IgD-negative memory B cell (primary cell): ENCODE measurements at regions not wholly inside any gene's neighbourhood (a gene's known extent, or its start where the extent isn't known, plus 50 kb on each side); places are given as distances from the start of the nearest gene placed in this dataset.

Experiments
- H3K27ac Mint-ChIP-seq, 3 donors: one replicate each; pipeline ENCODE4 v1.8.0; 2020 to 2022; ENCODE audit warnings: mild to moderate bottlenecking in 3 of 3, mixed read lengths in 3 of 3, moderate library complexity in 1 of 3
- H3K27me3 Mint-ChIP-seq: one replicate; pipeline ENCODE4 v1.8.0; 2021; ENCODE audit warnings: mixed read lengths
- H3K36me3 Mint-ChIP-seq: one replicate; pipeline ENCODE4 v1.8.0; 2020; ENCODE audit warnings: mild to moderate bottlenecking, mixed read lengths
- H3K4me1 Mint-ChIP-seq, 3 donors: one replicate each; pipeline ENCODE4 v1.8.0; 2020 to 2022; ENCODE audit warnings: mixed read lengths in 3 of 3, mild to moderate bottlenecking in 1 of 3
- H3K4me3 Mint-ChIP-seq, 4 donors: one replicate each; pipeline ENCODE4 v1.8.0; 2020 to 2022; ENCODE audit warnings: mild to moderate bottlenecking in 4 of 4, mixed read lengths in 4 of 4, moderate library complexity in 3 of 4
- H3K9me3 Mint-ChIP-seq, 3 donors: one replicate each; pipeline ENCODE4 v1.8.0; 2020 to 2021; ENCODE audit warnings: mixed read lengths in 3 of 3, mild to moderate bottlenecking in 1 of 3

- H3K9me3 Mint-ChIP-seq = no peaks in the 10 kb centered on the region
- peaks cover 7% of the 10 kb centered on the region for H3K27me3 Mint-ChIP-seq
- peak overlapping the region in 2 of 4 donors; percentile 18 to 78 for H3K4me3 Mint-ChIP-seq
- H3K27ac Mint-ChIP-seq = peak overlapping the region in 2 of 3 donors; percentile 31 to 65
- H3K4me1 Mint-ChIP-seq = peaks cover 20 to 22% (median 22%) of the 10 kb centered on the region in 3 donors
- peaks cover 2% of the 10 kb centered on the region for H3K36me3 Mint-ChIP-seq
Measured at GRCh38 chr6:41440958-41441357, 105.2 kb upstream of the FOXP4 start.

- Mint-ChIP-seq H3K36me3 (peaks cover 2% of the 10 kb centered on the region), H3K27me3 (peaks cover 7% of the 10 kb centered on the region), H3K4me3 (peak overlapping the region in 3 of 4 donors; percentile 41 to 69 (median 41)), H3K4me1 (peaks cover 20 to 22% (median 22%) of the 10 kb centered on the region in 3 donors), H3K9me3 (no peaks in the 10 kb centered on the region), H3K27ac (peak overlapping the region in 1 of 3 donors; percentile 31)
Measured at GRCh38 chr6:41441598-41442351, 104.4 kb upstream of the FOXP4 start.

- Mint-ChIP-seq H3K27me3 (peaks cover 7% of the 10 kb centered on the region), H3K36me3 (peaks cover 2% of the 10 kb centered on the region), H3K27ac (peak overlapping the region in 1 of 3 donors; percentile 84), H3K4me3 (peak overlapping the region in 1 of 4 donors; percentile 41), H3K4me1 (peaks cover 20 to 22% (median 22%) of the 10 kb centered on the region in 3 donors), H3K9me3 (no peaks in the 10 kb centered on the region)
Measured at GRCh38 chr6:41442352-41442672, 103.9 kb upstream of the FOXP4 start.

GRCh38 chr6:41442800-41443501 lies 103.2 kb upstream of the FOXP4 start:
- H3K27ac Mint-ChIP-seq = no peak overlapping the region
- H3K27me3 Mint-ChIP-seq = peaks cover 7% of the 10 kb centered on the region
- peaks cover 2% of the 10 kb centered on the region for H3K36me3 Mint-ChIP-seq

GRCh38 chr6:41443616-41444525 lies 102.3 kb upstream of the FOXP4 start:
- Mint-ChIP-seq H3K27me3 (peaks cover 10% of the 10 kb centered on the region), H3K4me1 (peaks cover 18 to 22% (median 22%) of the 10 kb centered on the region in 3 donors), H3K4me3 (no peak overlapping the region), H3K36me3 (peaks cover 2% of the 10 kb centered on the region), H3K27ac (no peak overlapping the region), H3K9me3 (no peaks in the 10 kb centered on the region)

More at GRCh38 chr6:41442800-41443501, 103.2 kb upstream of the FOXP4 start:
- Mint-ChIP-seq H3K9me3 (no peaks in the 10 kb centered on the region), H3K4me1 (peaks cover 20 to 22% (median 22%) of the 10 kb centered on the region in 3 donors), H3K4me3 (peak overlapping the region in 1 of 4 donors; percentile 58)

GRCh38 chr6:41445261-41445660 lies 100.9 kb upstream of the FOXP4 start:
- H3K4me3 Mint-ChIP-seq = no peak overlapping the region
- H3K27me3 Mint-ChIP-seq = peaks cover 10% of the 10 kb centered on the region
- H3K9me3 Mint-ChIP-seq = no peaks in the 10 kb centered on the region
- peaks cover 2% of the 10 kb centered on the region for H3K36me3 Mint-ChIP-seq
- no peak overlapping the region for H3K27ac Mint-ChIP-seq
- H3K4me1 Mint-ChIP-seq = peaks cover 10 to 16% (median 15%) of the 10 kb centered on the region in 3 donors

GRCh38 chr6:41446132-41446531 lies 100.0 kb upstream of the FOXP4 start:
- Mint-ChIP-seq H3K4me3 (no peak overlapping the region), H3K4me1 (peaks cover 1 to 8% (median 6%) of the 10 kb centered on the region in 3 donors), H3K36me3 (peaks cover 2% of the 10 kb centered on the region), H3K27me3 (peaks cover 10% of the 10 kb centered on the region), H3K9me3 (no peaks in the 10 kb centered on the region), H3K27ac (no peak overlapping the region)

GRCh38 chr6:41446907-41447545 lies 99.2 kb upstream of the FOXP4 start:
- peaks cover 0 to 3% (median 2%) of the 10 kb centered on the region in 3 donors for H3K4me1 Mint-ChIP-seq
- H3K4me3 Mint-ChIP-seq = no peak overlapping the region
- peaks cover 2% of the 10 kb centered on the region for H3K36me3 Mint-ChIP-seq
- no peaks in the 10 kb centered on the region for H3K9me3 Mint-ChIP-seq
- H3K27ac Mint-ChIP-seq = peak overlapping the region in 1 of 3 donors; percentile 18
- peaks cover 10% of the 10 kb centered on the region for H3K27me3 Mint-ChIP-seq

GRCh38 chr6:41448256-41448655 lies 97.9 kb upstream of the FOXP4 start:
- Mint-ChIP-seq H3K27me3 (peaks cover 8% of the 10 kb centered on the region), H3K36me3 (peaks cover 2% of the 10 kb centered on the region), H3K4me3 (no peak overlapping the region), H3K4me1 (peaks cover 0 to 3% (median 0%) of the 10 kb centered on the region in 3 donors), H3K9me3 (no peaks in the 10 kb centered on the region), H3K27ac (no peak overlapping the region)

GRCh38 chr6:41449399-41450245 lies 96.6 kb upstream of the FOXP4 start:
- no peaks in the 10 kb centered on the region for H3K4me1 Mint-ChIP-seq
- no peak overlapping the region for H3K4me3 Mint-ChIP-seq
- H3K27me3 Mint-ChIP-seq = peaks cover 3% of the 10 kb centered on the region
- peak overlapping the region in 1 of 3 donors; percentile 23 for H3K27ac Mint-ChIP-seq
- no peaks in the 10 kb centered on the region for H3K36me3 Mint-ChIP-seq
- no peaks in the 10 kb centered on the region for H3K9me3 Mint-ChIP-seq

- Mint-ChIP-seq H3K27ac (no peak overlapping the region), H3K4me1 (no peaks in the 10 kb centered on the region), H3K27me3 (peaks cover 3% of the 10 kb centered on the region), H3K9me3 (no peaks in the 10 kb centered on the region), H3K4me3 (no peak overlapping the region), H3K36me3 (no peaks in the 10 kb centered on the region)
Measured at GRCh38 chr6:41450581-41450980, 95.6 kb upstream of the FOXP4 start.

GRCh38 chr6:41451039-41451438 lies 95.1 kb upstream of the FOXP4 start:
- Mint-ChIP-seq H3K9me3 (no peaks in the 10 kb centered on the region), H3K36me3 (no peaks in the 10 kb centered on the region), H3K4me3 (no peak overlapping the region), H3K27ac (peak overlapping the region in 2 of 3 donors; percentile 10 to 67), H3K27me3 (peaks cover 3% of the 10 kb centered on the region), H3K4me1 (no peaks in the 10 kb centered on the region)

- H3K4me3 Mint-ChIP-seq = no peak overlapping the region
- no peaks in the 10 kb centered on the region for H3K4me1 Mint-ChIP-seq
- H3K36me3 Mint-ChIP-seq = no peaks in the 10 kb centered on the region
- H3K27me3 Mint-ChIP-seq = peaks cover 3% of the 10 kb centered on the region
- peak overlapping the region in 1 of 3 donors; percentile 67 for H3K27ac Mint-ChIP-seq
- no peaks in the 10 kb centered on the region for H3K9me3 Mint-ChIP-seq
Measured at GRCh38 chr6:41451515-41452163, 94.5 kb upstream of the FOXP4 start.
